ENCODE measurements at regions not wholly inside any gene's neighbourhood (a gene's known extent, or its start where the extent isn't known, plus 50 kb on each side); places are given as distances from the start of the nearest gene placed in this dataset.

DNA sequence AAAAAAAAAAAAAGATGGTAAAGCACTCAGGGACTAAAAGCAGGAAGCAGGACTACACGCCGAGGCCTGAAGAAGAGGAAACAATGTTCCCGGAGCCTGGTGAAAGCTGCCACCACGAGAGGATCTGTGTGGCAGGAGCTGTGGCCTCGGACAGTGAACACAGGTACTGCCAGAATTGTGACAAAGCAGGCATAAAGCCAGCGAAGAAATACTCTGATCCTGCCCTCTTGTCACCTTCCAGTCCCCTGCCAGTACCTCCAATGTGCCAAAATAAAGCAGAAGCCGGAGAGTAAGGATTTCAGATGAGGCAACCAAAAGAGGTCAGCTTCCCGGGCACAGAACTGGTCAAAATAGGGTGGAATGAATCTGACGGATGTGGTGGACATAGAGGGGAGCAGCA lies 211.5 kb upstream of the TARS1 start:
- TF ChIP-seq SUZ12 (IDR thresholded peaks at IDR 0.05; ENCODE audit: extremely low read depth, insufficient read depth, insufficient read length) (no peak), YY1 (IDR thresholded peaks at IDR 0.05; ENCODE audit: insufficient read depth, insufficient read length) (no peak)
